SKM-1 treated with dmso at 0.1 percent for 144 hours (cell line): ENCODE measurements at regions not wholly inside any gene's neighbourhood (a gene's known extent, or its start where the extent isn't known, plus 50 kb on each side); places are given as distances from the start of the nearest gene placed in this dataset.
A peak's percentile ranks its signal among the peaks of the same experiment; 100 is the strongest.
"Not testable (repeated sequence)": the region's sequence is repeated elsewhere in the genome, so short reads cannot be mapped to it uniquely, and the experiment has no call there.

Source experiments
- DNase-seq: peaks from one replicate; lab custom pipeline; 2025; ENCODE audit not compliant: unreplicated experiment; lab: John Stamatoyannopoulos, UW

- DNase-seq = no peak
These were observed 290.0 kb downstream of the S1PR1 start for GRCh38 chr1:101526813-101527212.

GRCh38 chr1:101532377-101532776, 295.6 kb downstream of the S1PR1 start:
- no peak for DNase-seq

- no peak for DNase-seq
These were observed 303.3 kb downstream of the S1PR1 start for GRCh38 chr1:101540161-101540560.

DNA sequence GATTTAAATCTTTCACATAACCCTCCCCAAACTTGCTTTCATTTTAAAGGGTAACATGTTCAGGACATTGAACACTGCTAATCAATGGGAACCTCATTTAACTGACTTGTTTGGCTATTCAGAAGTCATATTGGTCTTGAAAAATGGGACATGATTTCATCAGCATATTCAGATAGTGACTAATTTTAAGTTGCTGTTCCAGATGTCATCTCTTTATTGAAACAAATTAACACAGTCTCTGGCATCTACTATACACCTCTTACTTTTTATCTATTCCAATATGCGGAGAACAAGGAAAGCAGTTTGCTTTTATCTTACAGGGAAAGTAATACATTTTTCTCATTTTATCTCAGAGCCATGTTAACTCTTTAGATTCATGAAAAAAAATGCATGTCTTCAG, 310.1 kb downstream of the S1PR1 start:
- no peak for DNase-seq

GRCh38 chr1:101547357-101547756, 310.5 kb downstream of the S1PR1 start:
- no peak for DNase-seq

DNA sequence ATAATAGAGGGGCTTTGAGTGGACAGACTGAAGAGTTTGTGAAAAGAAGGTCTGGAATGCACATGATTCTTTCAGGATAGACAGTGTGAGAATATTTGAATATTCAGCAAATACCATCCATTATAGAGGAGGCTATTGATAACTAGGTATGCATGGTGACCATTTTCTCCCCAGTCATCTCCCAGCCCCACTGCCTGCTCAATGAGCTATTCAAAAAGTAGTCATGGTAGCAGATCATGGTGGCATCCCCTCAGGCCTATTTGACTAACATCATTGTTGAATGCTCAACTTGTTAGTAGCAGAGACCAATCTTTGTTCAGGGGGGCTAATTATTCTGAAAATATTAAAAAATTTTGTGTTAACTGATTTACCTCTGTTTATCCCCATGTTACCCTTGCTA, 311.6 kb downstream of the S1PR1 start:
- no peak for DNase-seq

DNA sequence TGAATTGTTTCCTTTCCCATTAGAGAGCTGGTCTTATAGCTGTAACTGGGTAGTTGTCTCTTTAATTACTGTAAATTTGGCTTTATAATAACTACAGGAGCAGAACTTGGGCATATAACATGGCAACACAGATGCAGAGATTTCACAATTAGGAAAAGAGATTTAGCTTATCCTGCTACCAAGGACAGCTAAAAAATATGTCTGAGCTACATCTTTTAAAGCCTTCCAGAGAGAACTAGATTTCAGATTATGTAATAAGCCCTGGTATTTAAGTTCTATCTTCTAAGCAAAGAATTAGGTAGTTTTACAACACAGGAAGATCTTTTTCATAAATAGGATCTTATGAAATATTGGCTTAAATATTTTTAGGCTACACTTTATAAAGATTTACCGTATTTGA, 313.8 kb downstream of the S1PR1 start:
- no peak for DNase-seq

DNA sequence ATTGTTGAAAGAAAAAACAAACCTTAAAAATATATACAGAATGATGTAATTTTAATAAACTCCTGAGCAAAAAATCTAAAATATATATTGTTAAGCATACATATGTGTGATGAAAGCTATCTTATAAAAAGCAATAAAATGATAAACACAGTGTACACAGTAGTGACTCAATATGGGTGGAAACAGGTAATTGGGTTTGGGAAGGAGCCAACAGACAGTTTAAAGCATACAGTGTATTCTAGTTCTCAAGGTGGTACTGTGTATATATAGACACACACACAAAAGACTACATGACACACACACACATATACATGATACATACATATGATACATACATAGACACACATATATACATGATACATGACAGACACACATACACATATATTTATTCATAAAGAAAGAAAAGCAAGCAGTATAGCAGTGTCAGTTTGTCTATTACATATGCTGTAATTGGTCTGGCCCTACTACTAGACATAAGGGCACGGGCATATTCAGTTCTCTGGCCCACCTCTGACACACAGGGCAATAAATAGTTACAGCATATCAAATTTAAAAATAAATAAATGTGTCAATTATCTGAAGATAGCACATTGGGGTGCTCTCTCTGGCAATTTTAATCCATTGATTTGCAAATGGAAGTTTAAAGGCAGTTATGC, 330.2 kb downstream of the S1PR1 start:
- DNase-seq = no peak

GRCh38 chr1:101567582-101568189, 330.9 kb downstream of the S1PR1 start:
- peak; percentile 27 for DNase-seq

DNA sequence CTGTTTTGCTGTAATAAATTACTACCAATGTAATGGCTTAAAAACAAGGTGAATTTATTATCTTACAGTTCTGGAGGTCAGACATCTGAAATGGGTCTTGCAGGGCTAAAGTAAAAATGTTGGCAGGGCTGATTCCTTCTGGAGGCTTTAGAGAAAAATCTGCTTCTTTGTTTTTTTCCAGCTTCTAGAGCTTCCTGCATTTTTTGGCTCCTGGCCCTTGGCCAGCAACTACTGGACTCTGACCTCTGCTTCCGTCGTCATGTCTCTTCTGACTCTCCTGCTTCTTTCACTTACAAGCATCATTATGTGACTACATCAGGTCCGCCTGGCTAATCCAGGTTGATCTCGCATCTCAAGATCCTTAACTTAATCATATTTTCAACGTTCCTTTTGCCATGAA, 350.9 kb downstream of the S1PR1 start:
- DNase-seq = no peak

DNA sequence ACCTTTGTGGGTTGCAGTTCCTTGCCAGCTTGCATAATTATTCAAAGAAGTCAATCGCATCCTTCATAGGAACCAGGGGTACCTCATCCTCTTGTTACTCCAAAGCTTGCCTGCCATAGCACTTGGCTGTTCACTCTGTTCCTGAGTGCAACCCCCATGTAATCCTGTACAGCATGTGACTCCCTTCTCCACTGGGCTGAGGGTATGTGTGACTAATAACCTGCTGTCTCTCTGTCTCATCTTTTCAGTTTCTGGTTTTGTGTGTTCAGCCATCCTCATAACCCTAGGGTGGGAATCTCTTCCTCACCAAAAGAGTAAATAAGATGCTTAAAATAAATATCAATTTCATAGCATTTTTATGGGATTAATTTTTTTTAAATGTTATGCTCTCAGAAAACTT, 351.9 kb downstream of the S1PR1 start:
- DNase-seq = no peak

DNA sequence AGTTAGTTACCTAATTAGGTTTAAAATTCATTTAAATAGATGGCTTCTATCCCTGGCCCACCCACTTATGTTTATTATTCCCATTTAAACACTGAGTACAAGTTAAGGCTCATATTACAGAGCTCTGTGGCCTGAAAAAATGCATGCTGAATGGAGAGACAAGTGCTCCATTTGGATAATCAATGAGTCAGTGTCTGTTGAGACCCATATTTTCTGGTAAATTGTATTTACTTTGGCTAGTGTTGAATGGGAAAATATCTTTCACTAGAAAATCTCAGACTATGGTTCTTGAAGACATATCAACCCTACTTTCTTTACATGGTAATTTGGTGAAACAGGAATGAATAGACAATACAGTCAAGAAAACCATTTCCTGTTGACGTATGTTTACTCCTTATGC, 356.0 kb downstream of the S1PR1 start:
- DNase-seq = no peak

DNA sequence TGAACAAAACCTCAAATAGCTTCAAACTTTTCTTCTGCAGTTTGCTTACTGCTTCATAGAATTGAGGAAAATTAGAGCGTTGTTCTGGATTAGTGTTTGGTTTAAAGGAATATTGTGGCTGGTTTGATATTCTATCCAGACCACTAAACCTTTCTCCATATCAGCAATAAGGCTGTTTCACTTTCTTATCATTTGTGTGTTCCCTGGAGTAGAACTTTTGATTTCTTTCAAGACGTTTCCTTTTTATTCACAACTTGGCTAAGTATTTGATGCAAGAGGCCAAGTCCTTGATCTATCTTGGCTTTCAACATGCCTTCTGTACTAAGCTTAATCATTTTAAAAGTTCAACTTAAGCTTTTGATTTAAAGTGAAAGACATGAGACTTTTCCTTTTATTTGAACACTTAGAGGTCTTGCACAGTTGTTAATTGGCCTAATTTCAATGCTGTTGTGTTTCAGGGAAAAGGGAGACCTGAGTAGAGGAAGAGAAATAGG, 359.1 kb downstream of the S1PR1 start:
- DNase-seq = no peak

DNA sequence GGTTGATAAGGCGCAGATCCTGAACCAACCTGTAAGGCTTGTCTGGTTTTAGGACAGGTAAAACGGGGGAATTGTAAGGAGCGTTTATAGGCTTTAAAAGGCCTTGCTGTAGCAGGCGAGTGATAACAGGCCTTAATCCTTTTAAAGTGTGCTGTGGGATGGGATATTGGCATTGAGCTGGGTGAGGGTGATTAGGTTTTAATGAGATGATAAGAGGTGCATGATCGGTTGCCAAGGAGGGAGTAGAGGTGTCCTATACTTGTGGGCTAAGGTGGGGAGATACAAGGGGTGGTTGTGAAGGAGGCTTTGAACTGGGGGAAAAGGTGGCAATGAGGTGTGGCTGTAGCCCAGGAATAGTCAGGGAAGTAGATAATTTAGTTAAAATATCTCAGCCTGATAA, 363.8 kb downstream of the S1PR1 start:
- DNase-seq = not testable (repeated sequence)

GRCh38 chr1:101603726-101604125, 366.9 kb downstream of the S1PR1 start:
- DNase-seq = no peak

DNA sequence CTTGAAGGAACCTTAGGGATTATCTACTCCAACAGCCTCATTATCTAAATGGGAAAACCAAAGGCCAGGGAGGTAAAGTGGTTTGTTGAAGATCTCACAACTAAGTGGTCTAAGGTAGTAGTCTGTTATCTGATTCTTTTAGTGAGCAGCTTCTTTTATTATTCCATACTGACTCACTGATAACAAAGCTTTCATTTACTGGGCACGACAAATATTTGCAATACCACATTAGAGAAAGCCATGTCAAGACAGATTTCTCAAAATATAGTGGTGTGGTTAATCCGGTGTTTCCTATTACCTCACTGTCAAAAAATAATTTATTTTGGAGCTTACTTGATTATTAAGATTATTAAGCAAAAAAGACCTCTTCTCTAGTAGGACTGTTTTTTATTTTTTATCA, 369.1 kb downstream of the S1PR1 start:
- no peak for DNase-seq

- no peak for DNase-seq
These were observed 376.7 kb downstream of the S1PR1 start for GRCh38 chr1:101613546-101613945.

- DNase-seq = no peak
These were observed 377.8 kb downstream of the OLFM3 start for GRCh38 chr1:101618900-101619299.

DNA sequence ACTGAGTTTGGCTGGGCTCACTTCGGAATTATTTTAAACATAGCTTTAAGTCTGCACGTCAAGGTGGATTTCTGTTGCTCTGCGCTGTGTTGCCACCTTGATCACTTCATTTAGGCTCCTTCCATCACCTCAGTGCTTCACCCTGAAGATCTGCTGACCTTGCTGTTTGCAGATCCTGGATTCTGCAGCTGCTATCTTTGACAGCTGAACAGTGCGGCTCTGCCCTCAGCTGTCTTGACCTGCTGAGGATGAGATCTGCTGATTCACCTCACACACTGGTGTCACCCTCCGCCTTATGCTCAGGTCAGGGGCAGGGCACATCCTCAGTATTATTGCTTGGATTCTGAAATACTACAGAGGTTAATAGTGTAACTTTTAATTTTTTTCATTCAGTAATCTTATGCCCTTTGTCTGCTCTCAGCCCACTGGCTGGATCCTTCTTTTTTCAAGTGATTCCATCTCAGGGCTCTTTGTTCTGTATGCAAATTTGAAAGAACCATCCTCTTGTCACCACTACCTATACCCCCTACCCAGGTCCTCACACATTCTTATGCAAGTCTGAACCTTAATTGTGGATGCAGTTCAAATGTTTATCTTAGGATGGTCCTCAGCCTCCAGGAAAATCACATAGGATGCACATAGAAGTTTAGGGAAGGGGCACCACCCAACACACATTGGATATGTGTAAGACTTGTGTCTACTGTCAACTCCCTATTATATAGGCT, 364.0 kb downstream of the OLFM3 start:
- DNase-seq = no peak

GRCh38 chr1:101645810-101646209, 350.9 kb downstream of the OLFM3 start:
- no peak for DNase-seq

DNA sequence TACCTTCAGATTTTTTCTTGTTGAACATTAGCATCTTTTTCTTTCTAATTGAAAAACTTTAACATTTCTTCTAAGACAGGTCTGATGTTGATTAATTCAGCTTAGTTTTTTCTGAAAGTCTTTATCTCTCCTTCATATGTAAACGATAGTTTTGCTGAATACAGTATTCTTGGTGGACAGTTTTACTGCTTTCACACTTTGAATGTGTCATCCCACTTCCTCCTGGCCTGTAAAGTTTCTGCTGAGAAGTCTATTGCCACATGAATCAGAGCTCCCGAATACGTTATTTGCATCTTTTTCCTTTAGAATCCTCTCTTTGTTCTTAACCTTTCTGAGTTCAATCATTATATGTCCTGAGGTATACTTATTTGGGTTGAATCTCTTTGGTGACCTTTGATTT, 344.2 kb downstream of the OLFM3 start:
- no peak for DNase-seq

DNA sequence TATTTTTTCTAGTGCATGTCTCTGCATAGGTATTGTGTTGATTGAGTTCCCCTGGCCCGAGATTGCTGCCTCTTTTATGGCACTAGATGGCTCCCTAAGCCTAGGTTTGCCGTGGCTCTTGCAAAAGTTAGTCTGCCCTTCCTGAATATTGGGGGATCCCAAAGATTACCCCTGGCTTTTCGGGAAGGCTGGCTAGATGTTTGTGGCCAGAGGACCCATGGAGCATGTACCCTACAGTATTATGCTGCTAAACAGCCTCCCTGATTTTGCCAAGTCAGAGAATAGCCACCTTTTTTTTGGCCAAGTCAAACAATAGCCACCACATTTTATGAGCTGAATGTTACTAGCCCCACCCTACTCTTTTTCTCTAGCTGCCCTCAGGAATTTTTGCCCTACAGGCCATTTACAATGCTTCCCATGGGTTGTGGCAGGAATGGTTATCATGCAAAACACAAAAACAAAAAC, 343.2 kb downstream of the OLFM3 start:
- DNase-seq = no peak
